Fibroblast of mammary gland (primary cell): ENCODE measurements at regions not wholly inside any gene's neighbourhood (a gene's known extent, or its start where the extent isn't known, plus 50 kb on each side); places are given as distances from the start of the nearest gene placed in this dataset.

Experiments
- DNase-seq: peaks from one replicate; pipeline ENCODE4 v3.0.0-alpha.2; 2010; ENCODE audit warnings: low read depth
- H3K4me3 ChIP-seq: 2 replicates; pipeline ENCODE4 v1.5.1; 2011; ENCODE audit warnings: low read depth, mild to moderate bottlenecking, low read length, moderate library complexity; ENCODE audit not compliant: control insufficient read depth
- TF ChIP-seq, protein P1 (sequence below): conservative IDR thresholded peaks from 2 replicates; pipeline ENCODE4 v1.5.1; 2011; ENCODE audit warnings: low read depth, low read length, inconsistent platforms; ENCODE audit not compliant: control insufficient read depth, insufficient read depth

DNA sequence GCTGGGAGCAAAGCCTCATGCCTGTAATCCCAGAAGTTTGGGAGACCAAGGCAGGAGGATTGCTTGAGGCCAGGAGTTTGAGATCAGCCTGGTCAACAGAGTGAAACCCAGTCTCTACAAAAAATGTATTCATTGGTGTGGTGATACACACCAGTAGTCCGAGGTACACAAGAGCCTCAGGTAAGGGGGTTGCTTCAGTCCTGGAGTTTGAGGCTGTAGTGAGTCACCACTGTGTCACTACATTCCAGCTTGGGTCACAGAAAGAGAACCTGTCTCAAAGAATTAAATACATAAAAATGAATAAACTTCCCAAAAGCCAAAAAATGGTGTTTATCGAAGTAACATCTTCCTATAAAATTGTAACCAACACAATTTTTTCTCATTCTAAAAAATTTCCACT is 568.1 kb upstream of the LINC00305 start:
- TF ChIP-seq, protein P1, sequence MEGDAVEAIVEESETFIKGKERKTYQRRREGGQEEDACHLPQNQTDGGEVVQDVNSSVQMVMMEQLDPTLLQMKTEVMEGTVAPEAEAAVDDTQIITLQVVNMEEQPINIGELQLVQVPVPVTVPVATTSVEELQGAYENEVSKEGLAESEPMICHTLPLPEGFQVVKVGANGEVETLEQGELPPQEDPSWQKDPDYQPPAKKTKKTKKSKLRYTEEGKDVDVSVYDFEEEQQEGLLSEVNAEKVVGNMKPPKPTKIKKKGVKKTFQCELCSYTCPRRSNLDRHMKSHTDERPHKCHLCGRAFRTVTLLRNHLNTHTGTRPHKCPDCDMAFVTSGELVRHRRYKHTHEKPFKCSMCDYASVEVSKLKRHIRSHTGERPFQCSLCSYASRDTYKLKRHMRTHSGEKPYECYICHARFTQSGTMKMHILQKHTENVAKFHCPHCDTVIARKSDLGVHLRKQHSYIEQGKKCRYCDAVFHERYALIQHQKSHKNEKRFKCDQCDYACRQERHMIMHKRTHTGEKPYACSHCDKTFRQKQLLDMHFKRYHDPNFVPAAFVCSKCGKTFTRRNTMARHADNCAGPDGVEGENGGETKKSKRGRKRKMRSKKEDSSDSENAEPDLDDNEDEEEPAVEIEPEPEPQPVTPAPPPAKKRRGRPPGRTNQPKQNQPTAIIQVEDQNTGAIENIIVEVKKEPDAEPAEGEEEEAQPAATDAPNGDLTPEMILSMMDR, result no peak
- no peak overlapping the region for H3K4me3 ChIP-seq
- DNase-seq, result no peak

DNA sequence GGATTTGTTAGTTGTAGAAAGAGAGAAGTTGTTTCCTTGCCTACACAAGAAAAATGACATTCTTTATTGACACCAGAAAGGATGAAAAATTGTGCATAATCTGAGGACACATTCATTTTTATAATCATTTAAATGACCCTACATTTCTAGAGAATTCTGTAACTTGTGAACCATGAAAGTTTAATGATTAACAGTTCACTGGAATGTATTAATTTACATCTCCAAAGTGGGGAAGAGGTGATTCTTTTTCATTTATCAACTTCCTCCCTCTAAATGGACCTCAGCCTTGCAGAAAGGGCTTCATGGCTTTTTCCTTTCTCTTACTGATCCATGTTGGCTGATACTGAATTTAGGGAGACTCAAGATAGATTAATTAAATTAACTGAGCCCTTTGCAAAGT is 565.2 kb upstream of the LINC00305 start:
- TF ChIP-seq, protein P1, result no peak
- H3K4me3 ChIP-seq, result no peak overlapping the region
- DNase-seq, result no peak

DNA sequence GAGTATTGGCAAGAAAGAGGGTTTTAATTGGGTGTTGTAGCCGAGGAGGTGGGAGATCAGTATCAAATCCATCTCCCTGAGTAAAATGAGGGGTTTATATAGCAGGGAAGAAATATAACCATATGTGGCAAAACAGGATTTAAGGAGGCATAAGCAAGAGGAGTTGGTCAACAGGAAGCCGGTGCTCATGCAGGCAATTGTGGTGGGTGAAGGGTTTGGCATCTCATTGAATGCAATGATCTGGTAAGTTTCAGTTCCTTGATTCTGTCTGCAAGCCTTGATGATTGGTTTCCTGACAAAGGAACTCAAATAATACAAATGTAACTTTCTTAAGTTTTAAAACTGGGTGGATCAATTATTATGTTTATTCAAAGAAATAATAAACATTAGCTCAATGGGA is 564.4 kb upstream of the LINC00305 start:
- no peak for DNase-seq
- TF ChIP-seq, protein P1, result no peak
- no peak overlapping the region for H3K4me3 ChIP-seq

DNA sequence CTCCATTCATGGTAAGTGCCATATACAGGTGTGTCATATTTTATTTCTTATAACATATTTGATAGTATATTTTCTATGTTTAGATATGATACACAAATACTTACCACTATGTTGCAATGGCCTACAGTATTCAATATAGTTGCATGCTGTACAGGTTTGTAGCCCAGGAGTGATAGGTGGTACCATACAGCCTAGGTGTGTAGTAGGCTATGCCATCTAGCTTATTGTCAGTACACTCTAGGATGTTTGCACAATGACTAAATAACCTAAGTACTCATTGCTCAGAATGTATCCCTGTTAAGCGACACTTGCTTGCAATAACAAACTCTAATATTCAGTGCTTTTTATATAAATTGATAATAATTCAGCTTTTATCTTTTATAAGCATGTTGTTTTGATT is 563.1 kb upstream of the LINC00305 start:
- TF ChIP-seq, protein P1, result no peak
- DNase-seq, result no peak
- no peak overlapping the region for H3K4me3 ChIP-seq

DNA sequence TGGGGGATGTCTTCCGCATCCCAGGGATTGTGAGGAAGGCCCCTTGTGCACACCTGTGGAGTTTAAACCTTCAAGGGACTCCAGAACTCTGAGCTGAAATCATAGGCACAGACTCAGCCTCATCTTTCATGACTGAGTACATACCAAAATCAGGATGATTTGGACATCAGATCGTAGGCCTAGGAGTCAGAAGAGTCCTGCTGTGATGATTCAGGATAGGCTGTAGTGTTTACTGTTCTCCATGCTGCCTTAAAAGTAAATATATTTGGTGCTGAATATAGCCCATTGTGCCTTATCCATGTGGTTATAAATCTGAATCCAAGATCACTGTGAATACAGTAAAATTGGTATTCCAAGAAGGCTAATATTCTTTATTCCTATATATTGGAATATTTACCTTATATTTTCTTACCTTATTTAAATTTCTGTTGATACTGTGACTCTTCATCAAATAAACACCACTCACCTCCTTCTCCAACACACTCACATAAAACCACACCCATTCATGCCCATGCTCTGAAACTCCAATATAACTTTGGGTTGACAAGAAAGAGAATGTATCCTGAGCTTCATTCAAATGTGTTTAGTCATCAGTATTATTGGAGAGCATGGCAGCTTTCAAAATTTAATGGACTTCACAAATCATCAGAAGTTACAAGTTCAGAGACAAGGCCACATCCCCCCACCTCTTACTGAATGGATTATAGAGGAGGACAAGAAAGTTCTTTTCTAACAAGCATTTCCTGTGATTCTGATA is 561.4 kb upstream of the LINC00305 start:
- no peak overlapping the region for H3K4me3 ChIP-seq
- TF ChIP-seq, protein P1, result no peak

DNA sequence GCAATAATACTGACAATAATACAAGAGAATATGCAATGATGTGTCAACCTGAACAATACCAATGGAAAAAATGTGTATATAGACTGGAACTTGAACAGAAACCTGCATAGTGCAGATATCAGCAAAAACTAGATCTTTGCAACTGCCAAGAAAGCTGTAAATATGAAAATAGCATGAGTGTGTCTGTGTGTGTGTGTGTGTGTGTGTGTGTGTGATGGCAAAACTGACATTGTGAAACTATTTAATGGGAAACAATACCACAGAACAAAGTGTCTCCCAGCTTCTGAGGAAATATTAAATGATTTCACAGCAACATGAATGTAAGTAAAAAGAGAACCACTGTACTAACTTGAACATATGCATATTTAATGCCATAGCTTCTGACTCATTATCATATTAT is 558.2 kb upstream of the LINC00305 start:
- TF ChIP-seq, protein P1, result no peak
- DNase-seq, result no peak
- no peak overlapping the region for H3K4me3 ChIP-seq

More for the DNA sequence above, 561.4 kb upstream of the LINC00305 start:
- DNase-seq, result no peak
